Testis (tissue), 2 donors: ENCODE measurements at regions not wholly inside any gene's neighbourhood (a gene's known extent, or its start where the extent isn't known, plus 50 kb on each side); places are given as distances from the start of the nearest gene placed in this dataset.

Source experiments
- DNase-seq: peaks from one replicate; pipeline ENCODE4 v3.0.0-alpha.2; 2019
- H3K27ac ChIP-seq, 2 donors: fragments of 200-600 bp; sonication (generic); one replicate each; pipeline ENCODE4 v1.5.1; 2019
- H3K27me3 ChIP-seq: fragments of 200-600 bp; sonication (generic); one replicate; pipeline ENCODE4 v1.5.1; 2019
- H3K36me3 ChIP-seq: fragments of 200-600 bp; sonication (generic); one replicate; pipeline ENCODE4 v1.5.1; 2017; ENCODE audit warnings: low read depth; ENCODE audit errors: missing control alignments
- H3K4me1 ChIP-seq: fragments of 200-600 bp; sonication (generic); one replicate; pipeline ENCODE4 v1.5.1; 2019
- H3K4me3 ChIP-seq, 2 donors: fragments of 200-600 bp; sonication (generic); one replicate each; pipeline ENCODE4 v1.5.1; 2017 to 2019
- H3K9me3 ChIP-seq: fragments of 200-600 bp; sonication (generic); one replicate; pipeline ENCODE4 v1.5.1; 2017
- POLR2A ChIP-seq: fragments of 450-650 bp; IDR thresholded peaks from one replicate; pipeline ENCODE4 v1.6.1; 2017; ENCODE audit warnings: antibody characterized with exemption, mild to moderate bottlenecking, moderate library complexity
- WGBS, 2 donors: methylation state at CpG; one replicate each; pipeline ENCODE4 v1.1.5; 2018; 5-methylcytosine and 5-hydroxymethylcytosine counted together
- intact Hi-C: fragments of 100-400 bp; cut with DNase I; formaldehyde crosslinking; loops from one replicate; pipeline ENCODE4 v1.15.1; 2023; ENCODE audit warnings: low total_unique reads
- TF ChIP-seq, protein P1 (sequence below), 3 experiments: fragments of 450-650 bp in 2 of 3; fragments of 200-600 bp in 1 of 3; sonication (generic) in 1 of 3; IDR thresholded peaks; one replicate each; pipeline ENCODE4 v1.5.1; 2016 to 2019; ENCODE audit warnings: antibody characterized with exemption in 3 of 3, mild to moderate bottlenecking in 2 of 3, moderate library complexity in 1 of 3

DNA sequence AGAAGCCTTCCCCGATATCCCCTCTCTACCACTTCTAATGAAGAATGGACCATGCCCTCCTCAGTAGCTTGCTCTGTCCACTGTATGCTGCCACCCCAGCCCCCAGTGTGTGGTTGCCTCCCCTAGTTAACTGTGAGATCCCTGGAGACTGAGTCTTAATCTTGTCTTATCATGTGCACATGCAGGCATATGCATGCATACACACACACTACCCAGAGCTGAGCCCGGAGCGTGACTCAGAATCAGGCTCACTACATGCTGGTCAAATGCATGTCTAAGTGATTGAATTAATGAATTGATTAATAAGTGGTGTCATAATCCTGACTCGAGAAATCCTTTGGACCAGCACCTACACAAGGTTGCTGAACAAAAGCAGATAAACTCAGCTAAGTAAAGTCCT lies 99.4 kb downstream of the CCT6B start:
- intact Hi-C loops, result no loop called here
- no peak for DNase-seq

DNA sequence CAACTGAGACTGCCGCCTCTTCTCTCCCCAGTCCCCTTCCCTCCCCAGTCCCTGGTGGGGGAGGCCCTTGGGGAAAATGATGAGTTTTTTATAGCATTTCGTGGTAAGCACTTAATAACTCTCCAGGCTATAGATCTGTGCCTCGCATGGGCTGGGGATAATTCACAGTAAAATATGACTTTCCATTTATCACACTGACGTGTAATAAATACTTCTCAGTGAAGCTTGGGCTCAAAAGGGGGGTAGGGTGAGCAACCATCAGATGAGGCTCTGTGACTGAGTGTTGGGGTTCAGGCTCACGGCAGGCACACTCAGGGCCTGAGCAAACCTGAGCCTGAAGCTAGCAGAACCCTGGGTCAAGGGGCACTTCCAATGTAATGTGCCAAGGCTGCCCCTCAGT lies 101.6 kb downstream of the CCT6B start:
- no peak for DNase-seq
- H3K36me3 ChIP-seq, result no peaks in the 10 kb centered on the region
- no peak overlapping the region for H3K4me3 ChIP-seq
- H3K4me1 ChIP-seq, result no peaks in the 10 kb centered on the region
- H3K27ac ChIP-seq, result no peak overlapping the region
- H3K9me3 ChIP-seq, result no peaks in the 10 kb centered on the region
- H3K27me3 ChIP-seq, result no peaks in the 10 kb centered on the region
- WGBS, 2 donors, result 67 to 76% methylated on average over 5 of the region's 5 CpGs
- intact Hi-C loops, result loop anchor here (10.0 kb wide), 1 partner anchor 75 kb away; no protein-coding TSS in a partner anchor
- TF ChIP-seq, protein P1, sequence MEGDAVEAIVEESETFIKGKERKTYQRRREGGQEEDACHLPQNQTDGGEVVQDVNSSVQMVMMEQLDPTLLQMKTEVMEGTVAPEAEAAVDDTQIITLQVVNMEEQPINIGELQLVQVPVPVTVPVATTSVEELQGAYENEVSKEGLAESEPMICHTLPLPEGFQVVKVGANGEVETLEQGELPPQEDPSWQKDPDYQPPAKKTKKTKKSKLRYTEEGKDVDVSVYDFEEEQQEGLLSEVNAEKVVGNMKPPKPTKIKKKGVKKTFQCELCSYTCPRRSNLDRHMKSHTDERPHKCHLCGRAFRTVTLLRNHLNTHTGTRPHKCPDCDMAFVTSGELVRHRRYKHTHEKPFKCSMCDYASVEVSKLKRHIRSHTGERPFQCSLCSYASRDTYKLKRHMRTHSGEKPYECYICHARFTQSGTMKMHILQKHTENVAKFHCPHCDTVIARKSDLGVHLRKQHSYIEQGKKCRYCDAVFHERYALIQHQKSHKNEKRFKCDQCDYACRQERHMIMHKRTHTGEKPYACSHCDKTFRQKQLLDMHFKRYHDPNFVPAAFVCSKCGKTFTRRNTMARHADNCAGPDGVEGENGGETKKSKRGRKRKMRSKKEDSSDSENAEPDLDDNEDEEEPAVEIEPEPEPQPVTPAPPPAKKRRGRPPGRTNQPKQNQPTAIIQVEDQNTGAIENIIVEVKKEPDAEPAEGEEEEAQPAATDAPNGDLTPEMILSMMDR (IDR thresholded peaks at IDR 0.05), result no peak
- TF ChIP-seq POLR2A, result no peak

More for the DNA sequence above, 99.4 kb downstream of the CCT6B start:
- H3K36me3 ChIP-seq, result no peaks in the 10 kb centered on the region
- no peaks in the 10 kb centered on the region for H3K9me3 ChIP-seq
- H3K4me3 ChIP-seq, result no peak overlapping the region
- no peaks in the 10 kb centered on the region for H3K4me1 ChIP-seq
- no peak overlapping the region for H3K27ac ChIP-seq
- WGBS, 2 donors, result 92 to 98% methylated on average over 4 of the region's 4 CpGs
- no peaks in the 10 kb centered on the region for H3K27me3 ChIP-seq
- TF ChIP-seq POLR2A, result no peak
- TF ChIP-seq, protein P1 (IDR thresholded peaks at IDR 0.05), result no peak

DNA sequence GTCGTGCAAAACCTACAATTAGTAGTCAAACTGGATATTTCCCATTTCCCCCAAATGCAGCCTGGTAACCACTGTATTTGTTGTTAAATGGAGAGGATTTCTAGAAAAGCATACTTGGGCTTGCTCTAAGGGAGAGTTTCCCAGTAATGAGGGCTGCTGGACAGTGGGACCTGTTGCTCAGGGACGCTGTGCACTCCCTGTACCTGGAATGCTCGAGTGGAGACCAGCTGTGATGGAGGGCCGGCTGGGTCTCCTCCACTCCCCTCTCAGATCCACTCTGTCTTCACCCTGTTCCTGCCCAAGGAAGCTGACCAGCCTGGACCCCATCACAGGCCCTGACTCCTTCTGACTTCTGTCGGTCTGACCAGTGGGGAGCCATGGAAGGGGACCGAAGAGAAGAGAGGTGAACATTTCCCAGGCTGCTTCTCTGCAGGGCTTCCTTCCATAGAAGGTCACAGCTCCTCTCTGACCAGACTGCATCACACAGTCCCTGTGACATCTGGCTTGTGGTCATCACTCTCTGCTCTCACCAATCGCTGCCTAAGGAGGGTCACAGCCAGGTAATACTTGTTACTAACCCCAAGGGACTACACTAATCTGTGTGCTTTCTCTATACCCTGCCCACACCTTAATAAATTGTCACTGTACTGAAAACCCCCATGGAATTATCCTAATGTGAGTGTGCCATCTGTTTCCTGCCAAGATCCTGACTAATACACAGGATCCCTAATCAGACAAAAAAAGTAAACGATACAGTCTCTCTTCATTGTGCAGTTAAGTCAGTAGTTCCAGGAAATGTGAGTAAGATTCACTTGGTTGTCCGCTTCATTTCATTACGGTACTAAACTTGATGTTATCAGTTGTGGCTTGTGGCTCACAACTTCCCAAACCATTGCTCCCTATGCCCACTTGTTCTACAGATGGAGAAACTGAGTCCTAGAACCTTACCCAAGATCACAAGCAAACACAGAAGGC lies 102.4 kb downstream of the CCT6B start:
- DNase-seq, result no peak
- WGBS, 2 donors, result 68 to 77% methylated on average over 10 of the region's 10 CpGs
- intact Hi-C loops, result loop anchor here (10.0 kb wide), 1 partner anchor 74 kb away; no protein-coding TSS in a partner anchor

DNA sequence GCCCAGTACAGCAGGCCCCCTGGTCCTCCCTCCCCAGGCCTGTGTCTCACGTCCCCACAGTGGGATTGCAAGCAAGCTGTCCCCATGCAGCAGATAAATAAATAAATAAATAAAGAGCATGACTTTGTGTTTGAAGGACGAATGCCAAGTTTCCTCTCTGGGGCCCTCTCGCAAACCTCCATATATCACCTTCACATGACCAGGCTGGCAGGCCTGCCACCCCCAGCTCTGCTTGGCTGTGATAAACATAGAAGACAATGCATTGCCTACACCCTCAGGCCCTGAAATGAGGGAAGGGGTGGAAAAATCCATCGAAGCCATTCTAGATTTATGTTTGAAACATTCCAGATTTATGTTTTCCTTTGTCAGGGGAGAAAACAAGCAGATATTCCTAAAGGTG lies 107.3 kb downstream of the CCT6B start:
- intact Hi-C loops, result loop anchor here (10.0 kb wide), 1 partner anchor 69 kb away; no protein-coding TSS in a partner anchor
- DNase-seq, result no peak
- no peaks in the 10 kb centered on the region for H3K4me1 ChIP-seq
- no peaks in the 10 kb centered on the region for H3K27me3 ChIP-seq
- no peak overlapping the region for H3K4me3 ChIP-seq
- TF ChIP-seq, protein P1 (IDR thresholded peaks at IDR 0.05), result no peak
- TF ChIP-seq POLR2A, result no peak
- WGBS, 2 donors, result 72 to 73% methylated on average over 4 of the region's 4 CpGs
- H3K36me3 ChIP-seq, result no peaks in the 10 kb centered on the region
- no peak overlapping the region for H3K27ac ChIP-seq
- H3K9me3 ChIP-seq, result no peaks in the 10 kb centered on the region

More for the DNA sequence above, 102.4 kb downstream of the CCT6B start:
- Histone ChIP-seq H3K27me3 (no peaks in the 10 kb centered on the region), H3K9me3 (no peaks in the 10 kb centered on the region), H3K4me1 (no peaks in the 10 kb centered on the region), H3K4me3 (no peak overlapping the region), H3K27ac (no peak overlapping the region), H3K36me3 (no peaks in the 10 kb centered on the region)
- TF ChIP-seq, protein P1 (IDR thresholded peaks at IDR 0.05), result no peak
- no peak for TF ChIP-seq POLR2A
